ENCODE measurements at regions not wholly inside any gene's neighbourhood (a gene's known extent, or its start where the extent isn't known, plus 50 kb on each side); places are given as distances from the start of the nearest gene placed in this dataset.

GRCh38 chr4:85367815-85368214 lies 107.1 kb upstream of the ARHGAP24 start:
- Histone ChIP-seq H3K27me3 (no peaks in the 10 kb centered on the region), H3K4me1 (no peaks in the 10 kb centered on the region), H3K27ac (no peak overlapping the region), H3K36me3 (no peaks in the 10 kb centered on the region), H3K9me3 (no peaks in the 10 kb centered on the region), H3K4me3 (no peak overlapping the region)
- 51 to 60% methylated on average over 2 of the region's 2 CpGs for WGBS, 2 donors (ENCODE audit: low coverage in 1 of 2)
- ATAC-seq, result no peak
- TF ChIP-seq POLR2A (IDR thresholded peaks at IDR 0.05), result no peak
- TF ChIP-seq POLR2AphosphoS5 (IDR thresholded peaks at IDR 0.05), result no peak
- TF ChIP-seq EP300 (IDR thresholded peaks at IDR 0.05), result no peak
- TF ChIP-seq CTCF (IDR thresholded peaks at IDR 0.05), result no peak

DNA sequence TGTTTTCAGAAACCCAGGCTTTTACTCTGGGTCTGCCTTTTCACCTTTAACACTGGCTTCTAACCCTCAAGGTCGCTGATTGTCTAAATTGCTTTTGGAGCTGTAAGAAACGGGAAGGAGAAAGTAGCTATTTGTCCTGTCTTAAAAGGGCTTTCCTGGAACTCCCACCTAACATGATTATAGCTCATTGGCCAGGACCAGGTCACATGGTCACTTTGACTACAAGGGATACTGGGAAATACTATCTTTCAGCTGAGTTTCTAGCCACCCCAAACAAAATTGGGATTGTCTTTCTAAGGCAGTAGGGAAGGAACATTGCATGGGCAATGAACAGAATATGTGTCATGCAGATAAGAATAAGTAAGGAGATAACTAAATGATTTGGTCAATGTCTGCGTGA lies 106.7 kb upstream of the ARHGAP24 start:
- H3K27ac ChIP-seq, result no peak overlapping the region
- no peaks in the 10 kb centered on the region for H3K27me3 ChIP-seq
- WGBS, 2 donors (ENCODE audit: low coverage in 1 of 2), result 52 to 72% methylated on average over 2 to 3 of the region's 3 CpGs
- ATAC-seq, result no peak
- no peaks in the 10 kb centered on the region for H3K36me3 ChIP-seq
- H3K4me3 ChIP-seq, result no peak overlapping the region
- TF ChIP-seq POLR2A (IDR thresholded peaks at IDR 0.05) (no peak), POLR2AphosphoS5 (IDR thresholded peaks at IDR 0.05) (no peak)
- no peaks in the 10 kb centered on the region for H3K4me1 ChIP-seq
- no peaks in the 10 kb centered on the region for H3K9me3 ChIP-seq

- Histone ChIP-seq H3K27me3 (no peaks in the 10 kb centered on the region), H3K4me3 (no peak overlapping the region), H3K36me3 (no peaks in the 10 kb centered on the region), H3K9me3 (no peaks in the 10 kb centered on the region), H3K27ac (no peak overlapping the region), H3K4me1 (no peaks in the 10 kb centered on the region)
- 45 to 64% methylated on average over 1 of the region's 1 CpG for WGBS, 2 donors (ENCODE audit: low coverage in 1 of 2)
- ATAC-seq, result no peak
- no peak for TF ChIP-seq EP300 (IDR thresholded peaks at IDR 0.05)
- no peak for TF ChIP-seq CTCF (IDR thresholded peaks at IDR 0.05)
- TF ChIP-seq POLR2AphosphoS5 (IDR thresholded peaks at IDR 0.05), result no peak
- TF ChIP-seq POLR2A (IDR thresholded peaks at IDR 0.05), result no peak
Measured at GRCh38 chr4:85368932-85369331, 106.0 kb upstream of the ARHGAP24 start.

- Histone ChIP-seq H3K9me3 (no peaks in the 10 kb centered on the region), H3K27ac (no peak overlapping the region), H3K36me3 (no peaks in the 10 kb centered on the region), H3K4me3 (no peak overlapping the region), H3K27me3 (no peaks in the 10 kb centered on the region), H3K4me1 (no peaks in the 10 kb centered on the region)
- peak; percentile 5 for ATAC-seq
- WGBS, 2 donors (ENCODE audit: low coverage in 1 of 2), result 71% methylated on average over 6 of the region's 7 CpGs; no CpG with 5 or more reads in 1 of the 2 donors
- TF ChIP-seq CTCF (IDR thresholded peaks at IDR 0.05) (no peak), POLR2A (IDR thresholded peaks at IDR 0.05) (no peak), POLR2AphosphoS5 (IDR thresholded peaks at IDR 0.05) (no peak)
Measured at GRCh38 chr4:85369703-85370380, 105.1 kb upstream of the ARHGAP24 start.

DNA sequence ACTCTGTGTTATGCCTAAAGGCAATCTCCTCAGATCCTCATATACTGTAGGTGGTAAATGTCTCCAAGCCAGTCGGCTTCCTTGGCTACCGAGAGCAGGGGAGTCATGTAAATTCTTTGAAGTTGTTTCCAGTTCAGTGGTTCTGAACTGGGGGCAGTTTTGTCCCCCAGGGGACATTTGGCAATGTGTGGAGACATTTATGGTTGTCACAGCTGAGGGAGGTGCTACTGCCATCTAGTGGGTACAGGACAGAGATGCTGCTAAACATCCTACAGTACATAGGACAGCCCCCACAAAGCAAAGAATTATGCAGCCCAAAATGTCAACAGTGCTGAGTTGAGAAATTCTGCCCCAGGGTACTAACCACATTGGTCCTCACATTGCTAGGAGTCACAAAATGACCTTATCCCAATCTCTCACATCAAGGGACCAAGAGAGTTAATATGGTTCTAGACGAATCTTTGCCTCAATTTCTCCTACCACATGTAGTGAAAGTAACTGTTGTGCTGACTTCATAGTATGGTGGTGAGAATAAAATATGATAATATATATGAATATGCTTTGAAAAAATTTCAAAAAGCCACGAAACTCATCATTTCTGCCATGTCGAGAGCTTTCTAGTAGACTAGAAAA lies 104.4 kb upstream of the ARHGAP24 start:
- no peaks in the 10 kb centered on the region for H3K36me3 ChIP-seq
- H3K9me3 ChIP-seq, result no peaks in the 10 kb centered on the region
- 25 to 36% methylated on average over 4 to 5 of the region's 5 CpGs for WGBS, 2 donors (ENCODE audit: low coverage in 1 of 2)
- no peaks in the 10 kb centered on the region for H3K4me1 ChIP-seq
- TF ChIP-seq CTCF (IDR thresholded peaks at IDR 0.05) (peak in 3 of 4 experiments; percentile 8 to 53 (median 20)), POLR2AphosphoS5 (IDR thresholded peaks at IDR 0.05) (no peak)
- no peak overlapping the region for H3K4me3 ChIP-seq
- H3K27me3 ChIP-seq, result no peaks in the 10 kb centered on the region
- H3K27ac ChIP-seq, result no peak overlapping the region
- peak; percentile 41 for ATAC-seq
